HuH-7 (cell line): ENCODE measurements at regions not wholly inside any gene's neighbourhood (a gene's known extent, or its start where the extent isn't known, plus 50 kb on each side); places are given as distances from the start of the nearest gene placed in this dataset.
A peak's percentile ranks its signal among the peaks of the same experiment; 100 is the strongest.
"Not testable (repeated sequence)": the region's sequence is repeated elsewhere in the genome, so short reads cannot be mapped to it uniquely, and the experiment has no call there.

Experiments used
- DNase-seq: peaks from one replicate; pipeline ENCODE4 v3.0.0; 2011; ENCODE audit warnings: low spot score

- not testable (repeated sequence) for DNase-seq
These were observed 78.8 kb upstream of the SFSWAP start for GRCh38 chr12:131631889-131632651.

GRCh38 chr12:131632652-131633023 lies 78.3 kb upstream of the SFSWAP start:
- DNase-seq: not testable (repeated sequence)

GRCh38 chr12:131633610-131634009 lies 77.3 kb upstream of the SFSWAP start:
- DNase-seq: not testable (repeated sequence)

DNA sequence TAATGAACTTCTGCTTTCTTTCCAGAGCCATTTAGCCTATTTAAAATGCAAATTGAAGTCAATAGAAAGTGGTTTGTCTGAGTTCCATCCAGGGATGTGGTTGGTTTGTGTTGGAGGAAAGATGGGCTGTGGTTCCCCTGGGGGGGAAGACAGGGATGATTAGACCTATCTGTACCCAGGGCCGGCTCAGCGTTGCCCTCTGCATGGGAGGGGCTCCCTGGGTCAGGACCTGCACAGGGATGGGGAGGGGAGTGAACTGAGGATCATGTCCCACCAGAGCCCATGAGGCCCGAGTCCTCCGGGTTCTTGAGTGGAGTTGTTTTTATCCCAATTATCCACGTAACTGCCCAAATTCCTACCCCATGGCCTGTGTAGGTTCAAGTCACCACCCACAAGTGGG lies 76.9 kb upstream of the SFSWAP start:
- no peak for DNase-seq

DNA sequence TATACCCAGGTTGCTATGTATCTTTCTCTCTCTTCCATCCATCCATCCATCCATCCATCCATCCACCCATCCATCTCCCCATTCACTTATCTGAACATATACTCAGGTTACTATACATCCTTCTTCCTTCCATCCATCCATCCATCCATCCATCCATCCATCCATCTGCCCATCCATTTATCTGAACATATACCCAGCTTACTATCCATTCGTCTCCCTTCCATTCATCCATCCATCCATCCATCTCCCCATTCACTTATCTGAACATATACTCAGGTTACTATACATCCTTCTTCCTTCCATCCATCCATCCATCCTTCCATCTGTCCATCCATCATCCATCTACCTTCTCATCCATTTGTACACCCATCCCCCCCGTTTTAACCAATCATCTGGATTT lies 75.9 kb upstream of the SFSWAP start:
- not testable (repeated sequence) for DNase-seq

GRCh38 chr12:131635491-131636122 lies 75.3 kb upstream of the SFSWAP start:
- no peak for DNase-seq

DNA sequence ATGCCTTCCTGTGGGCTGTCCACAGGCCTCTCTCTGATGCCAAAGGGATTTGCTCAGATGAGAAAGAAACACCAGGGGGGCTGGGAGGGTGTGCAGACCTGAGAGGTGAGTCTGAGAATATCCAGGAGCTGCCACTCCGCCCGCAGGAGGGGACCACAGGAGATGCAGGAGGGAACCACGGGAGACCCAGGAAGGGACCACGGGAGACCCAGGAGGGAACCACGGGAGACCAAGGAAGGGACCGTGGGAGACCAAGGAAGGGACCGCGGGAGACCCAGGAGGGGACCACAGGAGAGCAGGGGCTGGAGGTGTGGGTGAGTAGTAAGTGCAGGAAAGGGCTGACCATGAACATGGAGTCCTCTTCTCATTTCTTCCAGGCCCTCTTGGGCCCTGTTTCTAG lies 74.6 kb upstream of the SFSWAP start:
- DNase-seq: no peak

DNA sequence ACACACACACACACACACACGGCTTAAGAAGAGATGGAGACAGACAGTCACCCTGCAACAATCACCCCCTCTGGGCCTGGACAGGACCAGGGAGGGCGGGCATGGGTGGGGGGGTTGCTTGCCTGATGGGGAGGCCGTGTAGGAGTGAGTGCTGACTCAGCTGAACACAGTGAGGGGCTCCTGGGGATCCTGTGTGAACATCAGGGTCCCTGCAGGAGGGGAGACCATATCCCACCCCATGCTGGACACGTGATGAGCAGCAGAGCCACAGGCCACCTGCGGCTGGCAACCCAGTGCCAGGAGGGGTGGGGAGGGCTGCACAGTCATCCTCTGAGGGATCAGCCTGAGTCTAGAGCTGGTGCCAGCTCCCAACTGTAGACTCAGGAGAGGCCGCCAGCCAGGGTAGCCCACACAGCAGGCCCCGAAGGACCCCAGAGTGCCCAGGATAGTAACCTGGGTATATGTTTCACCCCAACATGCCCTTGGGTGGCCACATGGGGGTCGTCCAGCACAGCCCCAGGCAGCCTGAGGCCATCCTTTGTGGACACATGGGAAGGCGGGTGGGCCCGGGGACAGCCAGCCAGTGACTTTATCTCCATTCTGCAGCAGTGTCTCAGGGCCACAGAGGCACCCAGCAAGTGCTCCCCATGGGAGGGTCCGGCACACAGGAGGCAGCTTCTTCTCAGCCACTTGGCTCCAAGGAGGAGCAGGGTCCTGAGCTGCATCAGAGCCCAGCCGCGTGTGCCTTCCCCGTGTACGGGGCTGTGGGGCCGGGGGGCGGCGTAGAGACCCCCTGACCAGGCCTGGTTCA lies 73.7 kb upstream of the SFSWAP start:
- no peak for DNase-seq

DNA sequence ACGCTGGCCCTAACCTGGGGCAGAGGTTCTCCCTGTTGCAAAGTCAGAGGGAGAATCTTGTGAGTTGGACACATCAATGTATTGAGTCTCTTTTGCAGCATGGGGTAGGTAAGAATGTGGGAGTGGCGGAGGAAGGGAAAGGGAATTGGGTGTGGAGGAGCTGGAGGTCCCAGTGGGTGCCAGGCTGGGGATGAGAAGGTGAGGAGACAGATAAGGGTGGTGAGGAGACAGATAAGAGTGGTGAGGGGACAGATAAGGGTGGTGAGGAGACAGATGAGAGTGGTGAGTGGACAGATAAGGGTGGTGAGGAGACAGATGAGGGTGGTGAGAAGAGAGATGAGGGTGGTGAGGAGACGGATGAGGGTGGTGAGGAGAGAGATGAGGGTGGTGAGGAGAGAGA lies 72.9 kb upstream of the SFSWAP start:
- no peak for DNase-seq

- peak; percentile 5 for DNase-seq
These were observed 71.5 kb upstream of the SFSWAP start for GRCh38 chr12:131639270-131639940.

- DNase-seq: no peak
These were observed 70.4 kb upstream of the SFSWAP start for GRCh38 chr12:131640525-131640924.

- no peak for DNase-seq
These were observed 69.6 kb upstream of the SFSWAP start for GRCh38 chr12:131641315-131641714.

- DNase-seq: peak; percentile 10
These were observed 68.8 kb upstream of the SFSWAP start for GRCh38 chr12:131642101-131642540.

DNA sequence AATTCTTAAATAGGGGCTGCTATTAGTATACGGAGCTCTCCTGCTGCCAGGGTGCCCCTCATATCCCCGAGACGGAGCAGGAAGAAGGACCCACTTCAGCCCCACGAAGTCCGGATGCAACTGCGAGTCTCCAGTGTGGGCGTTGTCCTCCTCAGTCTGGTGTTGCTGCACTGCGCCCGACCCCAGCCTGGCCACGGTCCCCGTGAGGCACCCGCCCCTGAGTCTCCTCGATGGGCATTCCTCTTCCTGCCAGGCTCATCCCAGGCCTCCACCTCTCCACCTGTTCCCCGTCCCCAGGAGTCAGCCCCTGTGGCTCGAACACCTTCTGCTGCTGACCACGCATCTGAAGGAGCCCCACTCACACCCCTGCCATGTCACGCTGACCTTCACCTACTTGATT lies 68.1 kb upstream of the SFSWAP start:
- no peak for DNase-seq

DNA sequence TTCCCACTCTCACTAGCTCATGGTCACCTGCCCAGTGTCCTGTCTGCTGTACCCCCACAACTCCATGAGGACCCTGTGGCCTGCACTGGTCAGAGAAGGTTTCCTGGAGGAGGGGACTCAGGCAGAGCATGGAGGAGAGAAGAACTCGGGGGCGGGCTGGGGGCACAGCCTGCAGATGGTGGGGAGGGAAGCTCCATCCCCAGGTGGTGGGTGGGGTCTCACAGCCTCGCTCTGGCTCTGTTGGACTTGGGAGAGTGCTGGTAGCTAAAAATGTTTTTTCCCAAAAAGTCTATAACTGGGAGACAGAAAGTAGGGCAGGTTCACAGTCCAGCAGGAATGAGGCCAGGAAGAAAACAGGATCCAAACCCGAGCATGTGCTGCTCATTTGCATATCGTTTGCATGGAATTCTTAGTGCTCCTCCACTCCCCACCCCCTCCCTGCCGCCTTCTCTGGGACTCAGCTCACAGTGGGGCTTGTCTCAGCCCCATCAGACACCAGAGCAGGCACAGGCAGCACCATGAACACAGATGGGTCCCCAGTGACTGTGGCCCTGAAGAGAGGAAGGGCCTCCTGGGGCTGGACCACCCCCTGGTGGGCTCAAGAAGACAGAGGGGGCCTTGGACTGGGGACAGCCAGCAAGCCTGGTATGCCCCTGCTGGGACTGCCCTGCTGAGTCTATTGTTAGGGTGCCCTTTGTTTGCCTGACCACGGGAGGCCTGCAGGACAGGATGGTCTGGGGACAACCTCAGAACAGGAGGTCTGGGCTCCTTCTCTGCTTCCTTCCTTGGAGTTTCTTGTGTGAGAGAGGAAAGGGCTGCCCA lies 67.0 kb upstream of the SFSWAP start:
- no peak for DNase-seq

- DNase-seq: no peak
These were observed 66.4 kb upstream of the SFSWAP start for GRCh38 chr12:131644481-131644880.

- DNase-seq: not testable (repeated sequence)
These were observed 66.0 kb upstream of the SFSWAP start for GRCh38 chr12:131644917-131645316.

- DNase-seq: not testable (repeated sequence)
These were observed 65.3 kb upstream of the SFSWAP start for GRCh38 chr12:131645557-131645956.

- not testable (repeated sequence) for DNase-seq
These were observed 64.4 kb upstream of the SFSWAP start for GRCh38 chr12:131646444-131646843.

DNA sequence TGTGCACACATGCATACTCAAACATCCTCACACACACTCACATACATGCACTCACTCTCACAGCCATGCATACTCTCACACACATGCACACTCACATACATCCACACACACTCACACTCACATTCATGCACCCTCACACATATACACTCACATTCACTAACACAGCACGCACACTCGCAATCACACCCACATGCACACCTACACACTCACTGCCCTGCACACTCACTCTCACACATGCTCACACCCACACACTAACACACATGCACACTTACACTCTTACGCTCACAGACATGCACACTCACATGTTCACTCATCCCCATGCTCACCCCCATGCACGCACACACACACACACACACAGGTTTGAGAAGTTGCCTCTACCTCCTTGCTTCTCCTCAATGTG lies 63.2 kb upstream of the SFSWAP start:
- no peak for DNase-seq

DNA sequence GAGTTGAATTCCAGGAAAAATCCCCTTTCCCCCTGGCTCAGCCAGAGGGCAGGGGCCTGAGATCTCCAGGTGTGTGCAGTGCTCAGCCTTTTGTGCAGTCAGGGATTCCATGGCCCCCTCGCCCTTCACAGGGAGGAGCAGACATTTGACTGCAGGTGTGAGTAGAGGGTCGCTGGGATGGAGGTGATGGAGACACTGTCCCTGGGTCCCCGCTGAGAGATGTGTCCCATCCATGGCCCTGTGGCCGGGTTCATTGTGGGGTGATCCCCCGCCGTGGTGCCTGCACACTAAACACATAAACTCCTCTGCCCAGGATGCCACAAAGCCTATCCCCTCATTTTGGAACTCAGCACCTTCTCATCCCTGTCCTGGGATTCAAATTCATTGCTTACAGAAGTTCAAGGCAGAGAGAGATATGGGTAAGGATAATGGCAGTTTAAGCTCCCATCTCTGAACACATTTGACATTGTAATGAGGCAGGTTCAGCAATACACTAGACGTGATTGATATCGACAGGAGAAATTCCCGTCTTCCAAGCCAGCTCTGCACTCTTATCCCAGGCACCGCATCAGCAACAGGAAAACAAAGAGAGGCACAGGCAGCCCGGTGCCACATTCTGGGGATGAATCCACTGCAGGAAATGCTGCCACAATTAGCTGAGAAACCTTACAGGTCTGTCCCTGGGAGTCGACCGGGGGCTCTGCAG lies 55.3 kb upstream of the SFSWAP start:
- DNase-seq: not testable (repeated sequence)
